ENCODE measurements at regions not wholly inside any gene's neighbourhood (a gene's known extent, or its start where the extent isn't known, plus 50 kb on each side); places are given as distances from the start of the nearest gene placed in this dataset.

GRCh38 chr18:60831971-60832370 lies 459.4 kb upstream of the MC4R start:
- DNase-seq (ENCODE audit: insufficient read length, low spot score) (no peak), FAIRE-seq (no peak)
- no peak for TF ChIP-seq POLR2A (IDR thresholded peaks at IDR 0.05; ENCODE audit: low read depth, low read length)

- FAIRE-seq (no peak), DNase-seq (ENCODE audit: insufficient read length, low spot score) (no peak)
- TF ChIP-seq POLR2A (IDR thresholded peaks at IDR 0.05; ENCODE audit: low read depth, low read length) = no peak
These were observed 466.1 kb upstream of the MC4R start for GRCh38 chr18:60838677-60839076.

- FAIRE-seq (no peak), DNase-seq (ENCODE audit: insufficient read length, low spot score) (no peak)
- TF ChIP-seq POLR2A (IDR thresholded peaks at IDR 0.05; ENCODE audit: low read depth, low read length) = no peak
These were observed 473.8 kb upstream of the MC4R start for GRCh38 chr18:60846396-60846795.

- no peak for TF ChIP-seq POLR2A (IDR thresholded peaks at IDR 0.05; ENCODE audit: low read depth, low read length)
- no peak for DNase-seq (ENCODE audit: insufficient read length, low spot score)
- no peak for FAIRE-seq
These were observed 474.9 kb upstream of the MC4R start for GRCh38 chr18:60847517-60847916.

- DNase-seq (ENCODE audit: insufficient read length, low spot score) (no peak), FAIRE-seq (no peak)
- no peak for TF ChIP-seq POLR2A (IDR thresholded peaks at IDR 0.05; ENCODE audit: low read depth, low read length)
These were observed 471.7 kb upstream of the CDH20 start for GRCh38 chr18:60861575-60861974.

GRCh38 chr18:60862988-60863387 lies 470.2 kb upstream of the CDH20 start:
- FAIRE-seq (no peak), DNase-seq (ENCODE audit: insufficient read length, low spot score) (no peak)
- TF ChIP-seq POLR2A (IDR thresholded peaks at IDR 0.05; ENCODE audit: low read depth, low read length) = no peak

GRCh38 chr18:60865801-60866200 lies 467.4 kb upstream of the CDH20 start:
- no peak for DNase-seq (ENCODE audit: insufficient read length, low spot score)
- no peak for FAIRE-seq
- no peak for TF ChIP-seq POLR2A (IDR thresholded peaks at IDR 0.05; ENCODE audit: low read depth, low read length)

GRCh38 chr18:60870261-60871153 lies 462.7 kb upstream of the CDH20 start:
- TF ChIP-seq POLR2A (IDR thresholded peaks at IDR 0.05; ENCODE audit: low read depth, low read length) = no peak
- DNase-seq (ENCODE audit: insufficient read length, low spot score) (no peak), FAIRE-seq (no peak)

- FAIRE-seq (no peak), DNase-seq (ENCODE audit: insufficient read length, low spot score) (no peak)
- TF ChIP-seq POLR2A (IDR thresholded peaks at IDR 0.05; ENCODE audit: low read depth, low read length) = no peak
These were observed 460.8 kb upstream of the CDH20 start for GRCh38 chr18:60872434-60872833.

- no peak for DNase-seq (ENCODE audit: insufficient read length, low spot score)
- FAIRE-seq = no peak
- no peak for TF ChIP-seq POLR2A (IDR thresholded peaks at IDR 0.05; ENCODE audit: low read depth, low read length)
These were observed 459.5 kb upstream of the CDH20 start for GRCh38 chr18:60873708-60874107.

- DNase-seq (ENCODE audit: insufficient read length, low spot score) (no peak), FAIRE-seq (no peak)
- no peak for TF ChIP-seq POLR2A (IDR thresholded peaks at IDR 0.05; ENCODE audit: low read depth, low read length)
These were observed 457.2 kb upstream of the CDH20 start for GRCh38 chr18:60875957-60876507.

- FAIRE-seq (no peak), DNase-seq (ENCODE audit: insufficient read length, low spot score) (no peak)
- TF ChIP-seq POLR2A (IDR thresholded peaks at IDR 0.05; ENCODE audit: low read depth, low read length) = no peak
These were observed 453.0 kb upstream of the CDH20 start for GRCh38 chr18:60880184-60880583.

GRCh38 chr18:60883587-60883986 lies 449.6 kb upstream of the CDH20 start:
- TF ChIP-seq POLR2A (IDR thresholded peaks at IDR 0.05; ENCODE audit: low read depth, low read length) = no peak
- no peak for DNase-seq (ENCODE audit: insufficient read length, low spot score)
- no peak for FAIRE-seq

- no peak for TF ChIP-seq POLR2A (IDR thresholded peaks at IDR 0.05; ENCODE audit: low read depth, low read length)
- DNase-seq (ENCODE audit: insufficient read length, low spot score) (no peak), FAIRE-seq (no peak)
These were observed 445.1 kb upstream of the CDH20 start for GRCh38 chr18:60888071-60888624.

GRCh38 chr18:60889442-60889841 lies 443.8 kb upstream of the CDH20 start:
- TF ChIP-seq POLR2A (IDR thresholded peaks at IDR 0.05; ENCODE audit: low read depth, low read length) = no peak
- DNase-seq (ENCODE audit: insufficient read length, low spot score) (no peak), FAIRE-seq (no peak)
